ENCODE measurements at regions not wholly inside any gene's neighbourhood (a gene's known extent, or its start where the extent isn't known, plus 50 kb on each side); places are given as distances from the start of the nearest gene placed in this dataset.

GRCh38 chr11:103744496-103745153, 291.8 kb upstream of the DDI1 start:
- H3K36me3 Mint-ChIP-seq = no peaks in the 10 kb centered on the region
- no peaks in the 10 kb centered on the region for H3K27me3 Mint-ChIP-seq
- ChIA-PET CTCF (no interaction called here), POLR2A (no interaction called here)
- H3K4me1 Mint-ChIP-seq = peaks cover 2 to 4% (median 4%) of the 10 kb centered on the region in 3 donors
- no peak for ATAC-seq (replicated peaks in 1 of 4)
- H3K9me3 ChIP-seq = no peaks in the 10 kb centered on the region
- H3K27ac Mint-ChIP-seq = no peak overlapping the region
- no peaks in the 10 kb centered on the region for H3K36me3 ChIP-seq (ENCODE audit: control insufficient read depth in 2 of 2, extremely low read depth in 1 of 2, insufficient read depth in 1 of 2, low read length in 1 of 2)
- DNase-seq = no peak
- no peak overlapping the region for H3K27ac ChIP-seq (ENCODE audit: low read length)
- no peak overlapping the region for H3K4me3 Mint-ChIP-seq
- H3K4me1 ChIP-seq (ENCODE audit: control insufficient read depth in 1 of 2, extremely low read depth in 1 of 2, insufficient read depth in 2 of 2, low read length in 2 of 2) = no peaks in the 10 kb centered on the region
- H3K9me3 Mint-ChIP-seq = peaks cover 0 to 6% (median 4%) of the 10 kb centered on the region in 3 donors
- no peaks in the 10 kb centered on the region for H3K27me3 ChIP-seq (replicated peaks in 1 of 2; ENCODE audit: control insufficient read depth in 2 of 2, extremely low read depth in 1 of 2, insufficient read depth in 2 of 2, low read length in 1 of 2)
- no peak overlapping the region for H3K4me3 ChIP-seq (ENCODE audit: control insufficient read depth in 1 of 2, extremely low read depth in 1 of 2, low read length in 1 of 2)
- WGBS (ENCODE audit: insufficient coverage) = no CpG with 5 or more reads among the region's 2 CpGs

- no peaks in the 10 kb centered on the region for H3K4me1 ChIP-seq (ENCODE audit: control insufficient read depth in 1 of 2, extremely low read depth in 1 of 2, insufficient read depth in 2 of 2, low read length in 2 of 2)
- 100% methylated on average over 1 of the region's 1 CpG for WGBS (ENCODE audit: insufficient coverage)
- Mint-ChIP-seq H3K27me3 (peaks cover 0 to 12% of the 10 kb centered on the region in 2 donors), H3K9me3 (peaks cover 0 to 6% (median 4%) of the 10 kb centered on the region in 3 donors), H3K27ac (no peak overlapping the region), H3K4me3 (no peak overlapping the region), H3K36me3 (no peaks in the 10 kb centered on the region), H3K4me1 (no peaks in the 10 kb centered on the region)
- H3K27me3 ChIP-seq (replicated peaks in 1 of 2; ENCODE audit: control insufficient read depth in 2 of 2, extremely low read depth in 1 of 2, insufficient read depth in 2 of 2, low read length in 1 of 2) = no peaks in the 10 kb centered on the region
- no peak for DNase-seq
- no peak overlapping the region for H3K27ac ChIP-seq (ENCODE audit: low read length)
- no peaks in the 10 kb centered on the region for H3K9me3 ChIP-seq
- no peaks in the 10 kb centered on the region for H3K36me3 ChIP-seq (ENCODE audit: control insufficient read depth in 2 of 2, extremely low read depth in 1 of 2, insufficient read depth in 1 of 2, low read length in 1 of 2)
- ChIA-PET CTCF (no interaction called here), POLR2A (no interaction called here)
- no peak for ATAC-seq (replicated peaks in 1 of 4)
- no peak overlapping the region for H3K4me3 ChIP-seq (ENCODE audit: control insufficient read depth in 1 of 2, extremely low read depth in 1 of 2, low read length in 1 of 2)
These were observed 287.3 kb upstream of the DDI1 start for GRCh38 chr11:103749158-103749557.

GRCh38 chr11:103768816-103769215, 267.6 kb upstream of the DDI1 start:
- Mint-ChIP-seq H3K36me3 (no peaks in the 10 kb centered on the region), H3K27me3 (no peaks in the 10 kb centered on the region), H3K4me1 (no peaks in the 10 kb centered on the region), H3K9me3 (peaks cover 0 to 4% (median 3%) of the 10 kb centered on the region in 3 donors), H3K27ac (no peak overlapping the region), H3K4me3 (no peak overlapping the region)
- H3K9me3 ChIP-seq = no peaks in the 10 kb centered on the region
- POLR2A ChIA-PET = no interaction called here
- no peak overlapping the region for H3K4me3 ChIP-seq (ENCODE audit: control insufficient read depth in 1 of 2, extremely low read depth in 1 of 2, low read length in 1 of 2)
- H3K4me1 ChIP-seq (ENCODE audit: control insufficient read depth in 1 of 2, extremely low read depth in 1 of 2, insufficient read depth in 2 of 2, low read length in 2 of 2) = no peaks in the 10 kb centered on the region
- CTCF ChIA-PET = no interaction called here
- DNase-seq (no peak), ATAC-seq (replicated peaks in 1 of 4) (no peak)
- H3K27me3 ChIP-seq (replicated peaks in 1 of 2; ENCODE audit: control insufficient read depth in 2 of 2, extremely low read depth in 1 of 2, insufficient read depth in 2 of 2, low read length in 1 of 2) = no peaks in the 10 kb centered on the region
- H3K27ac ChIP-seq (ENCODE audit: low read length) = no peak overlapping the region
- H3K36me3 ChIP-seq (ENCODE audit: control insufficient read depth in 2 of 2, extremely low read depth in 1 of 2, insufficient read depth in 1 of 2, low read length in 1 of 2) = no peaks in the 10 kb centered on the region

- Mint-ChIP-seq H3K36me3 (no peaks in the 10 kb centered on the region), H3K9me3 (no peaks in the 10 kb centered on the region), H3K4me1 (no peaks in the 10 kb centered on the region), H3K27me3 (no peaks in the 10 kb centered on the region), H3K4me3 (no peak overlapping the region), H3K27ac (no peak overlapping the region)
- Histone ChIP-seq H3K27ac (ENCODE audit: low read length) (no peak overlapping the region), H3K27me3 (replicated peaks in 1 of 2; ENCODE audit: control insufficient read depth in 2 of 2, extremely low read depth in 1 of 2, insufficient read depth in 2 of 2, low read length in 1 of 2) (no peaks in the 10 kb centered on the region), H3K4me1 (ENCODE audit: control insufficient read depth in 1 of 2, extremely low read depth in 1 of 2, insufficient read depth in 2 of 2, low read length in 2 of 2) (no peaks in the 10 kb centered on the region), H3K36me3 (ENCODE audit: control insufficient read depth in 2 of 2, extremely low read depth in 1 of 2, insufficient read depth in 1 of 2, low read length in 1 of 2) (no peaks in the 10 kb centered on the region), H3K4me3 (ENCODE audit: control insufficient read depth in 1 of 2, extremely low read depth in 1 of 2, low read length in 1 of 2) (no peak overlapping the region), H3K9me3 (no peaks in the 10 kb centered on the region)
- no peak for DNase-seq
- ATAC-seq (replicated peaks in 1 of 4) = no peak
- no CpG with 5 or more reads among the region's 2 CpGs for WGBS (ENCODE audit: insufficient coverage)
- CTCF ChIA-PET = no interaction called here
- POLR2A ChIA-PET = no interaction called here
These were observed 263.4 kb upstream of the DDI1 start for GRCh38 chr11:103773059-103773458.

- DNase-seq (no peak), ATAC-seq (replicated peaks in 1 of 4) (no peak)
- H3K4me1 Mint-ChIP-seq = no peaks in the 10 kb centered on the region
- H3K27me3 Mint-ChIP-seq = no peaks in the 10 kb centered on the region
- no peak overlapping the region for H3K4me3 ChIP-seq (ENCODE audit: control insufficient read depth in 1 of 2, extremely low read depth in 1 of 2, low read length in 1 of 2)
- no peak overlapping the region for H3K27ac Mint-ChIP-seq
- no peaks in the 10 kb centered on the region for H3K36me3 Mint-ChIP-seq
- POLR2A ChIA-PET = interaction anchor here in 1 of 2 donors (0.6 kb wide), 1 partner anchor 1076 kb away, joined by 3 read pairs; no protein-coding TSS in a partner anchor
- H3K9me3 Mint-ChIP-seq = no peaks in the 10 kb centered on the region
- no peaks in the 10 kb centered on the region for H3K9me3 ChIP-seq
- no peak overlapping the region for H3K4me3 Mint-ChIP-seq
- WGBS (ENCODE audit: insufficient coverage) = 92% methylated on average over 9 of the region's 13 CpGs
- CTCF ChIA-PET = no interaction called here
- H3K27ac ChIP-seq (ENCODE audit: low read length) = no peak overlapping the region
- H3K27me3 ChIP-seq (replicated peaks in 1 of 2; ENCODE audit: control insufficient read depth in 2 of 2, extremely low read depth in 1 of 2, insufficient read depth in 2 of 2, low read length in 1 of 2) = no peaks in the 10 kb centered on the region
- H3K36me3 ChIP-seq (ENCODE audit: control insufficient read depth in 2 of 2, extremely low read depth in 1 of 2, insufficient read depth in 1 of 2, low read length in 1 of 2) = no peaks in the 10 kb centered on the region
- no peaks in the 10 kb centered on the region for H3K4me1 ChIP-seq (ENCODE audit: control insufficient read depth in 1 of 2, extremely low read depth in 1 of 2, insufficient read depth in 2 of 2, low read length in 2 of 2)
These were observed 262.9 kb upstream of the DDI1 start for GRCh38 chr11:103773537-103773936.

GRCh38 chr11:103779054-103779453, 257.4 kb upstream of the DDI1 start:
- WGBS (ENCODE audit: insufficient coverage) = no CpG with 5 or more reads among the region's 1 CpG
- no peak overlapping the region for H3K27ac Mint-ChIP-seq
- H3K4me1 Mint-ChIP-seq = no peaks in the 10 kb centered on the region
- no peaks in the 10 kb centered on the region for H3K36me3 ChIP-seq (ENCODE audit: control insufficient read depth in 2 of 2, extremely low read depth in 1 of 2, insufficient read depth in 1 of 2, low read length in 1 of 2)
- no peak for DNase-seq
- H3K9me3 Mint-ChIP-seq = no peaks in the 10 kb centered on the region
- no peak overlapping the region for H3K4me3 ChIP-seq (ENCODE audit: control insufficient read depth in 1 of 2, extremely low read depth in 1 of 2, low read length in 1 of 2)
- no peaks in the 10 kb centered on the region for H3K27me3 ChIP-seq (replicated peaks in 1 of 2; ENCODE audit: control insufficient read depth in 2 of 2, extremely low read depth in 1 of 2, insufficient read depth in 2 of 2, low read length in 1 of 2)
- ChIA-PET CTCF (no interaction called here), POLR2A (no interaction called here)
- ATAC-seq (replicated peaks in 1 of 4) = no peak
- no peaks in the 10 kb centered on the region for H3K4me1 ChIP-seq (ENCODE audit: control insufficient read depth in 1 of 2, extremely low read depth in 1 of 2, insufficient read depth in 2 of 2, low read length in 2 of 2)
- no peak overlapping the region for H3K4me3 Mint-ChIP-seq
- H3K9me3 ChIP-seq = no peaks in the 10 kb centered on the region
- no peaks in the 10 kb centered on the region for H3K27me3 Mint-ChIP-seq
- H3K36me3 Mint-ChIP-seq = no peaks in the 10 kb centered on the region
- no peak overlapping the region for H3K27ac ChIP-seq (ENCODE audit: low read length)

GRCh38 chr11:103789952-103790351, 246.5 kb upstream of the DDI1 start:
- CTCF ChIA-PET = no interaction called here
- Mint-ChIP-seq H3K4me1 (no peaks in the 10 kb centered on the region), H3K27ac (no peak overlapping the region), H3K36me3 (no peaks in the 10 kb centered on the region), H3K27me3 (no peaks in the 10 kb centered on the region), H3K9me3 (peaks cover 0 to 14% (median 4%) of the 10 kb centered on the region in 3 donors), H3K4me3 (no peak overlapping the region)
- Histone ChIP-seq H3K36me3 (ENCODE audit: control insufficient read depth in 2 of 2, extremely low read depth in 1 of 2, insufficient read depth in 1 of 2, low read length in 1 of 2) (no peaks in the 10 kb centered on the region), H3K27me3 (replicated peaks in 1 of 2; ENCODE audit: control insufficient read depth in 2 of 2, extremely low read depth in 1 of 2, insufficient read depth in 2 of 2, low read length in 1 of 2) (no peaks in the 10 kb centered on the region), H3K4me3 (ENCODE audit: control insufficient read depth in 1 of 2, extremely low read depth in 1 of 2, low read length in 1 of 2) (no peak overlapping the region), H3K9me3 (no peaks in the 10 kb centered on the region), H3K27ac (ENCODE audit: low read length) (no peak overlapping the region), H3K4me1 (ENCODE audit: control insufficient read depth in 1 of 2, extremely low read depth in 1 of 2, insufficient read depth in 2 of 2, low read length in 2 of 2) (no peaks in the 10 kb centered on the region)
- ATAC-seq (replicated peaks in 1 of 4) = no peak
- POLR2A ChIA-PET = no interaction called here
- DNase-seq = no peak

All from T-cell (primary cell).